ENCODE measurements at regions not wholly inside any gene's neighbourhood (a gene's known extent, or its start where the extent isn't known, plus 50 kb on each side); places are given as distances from the start of the nearest gene placed in this dataset.
"Not testable (repeated sequence)": the region's sequence is repeated elsewhere in the genome, so short reads cannot be mapped to it uniquely, and the experiment has no call there.

DNA sequence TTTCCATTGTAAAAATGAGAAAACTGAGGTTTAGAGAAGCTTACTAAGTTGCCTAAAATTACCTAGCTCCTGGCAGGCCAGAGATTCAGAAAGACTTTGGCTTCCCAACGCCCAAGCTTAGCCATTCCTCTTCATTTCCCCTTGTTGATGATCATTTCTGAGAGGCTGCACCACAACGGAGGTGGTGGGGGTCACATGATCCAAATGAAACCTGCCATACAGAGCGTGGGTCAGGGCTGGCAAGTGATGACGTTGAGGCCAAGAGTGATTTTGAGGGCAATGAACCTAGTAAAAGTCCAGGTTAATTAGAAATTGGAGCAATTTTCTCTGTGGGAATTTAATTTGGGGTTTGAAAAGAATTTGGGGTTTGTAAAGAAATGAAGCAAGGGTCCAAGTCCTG lies 109.9 kb downstream of the TMEM182 start:
- DNase-seq (ENCODE audit: low spot score): no peak

DNA sequence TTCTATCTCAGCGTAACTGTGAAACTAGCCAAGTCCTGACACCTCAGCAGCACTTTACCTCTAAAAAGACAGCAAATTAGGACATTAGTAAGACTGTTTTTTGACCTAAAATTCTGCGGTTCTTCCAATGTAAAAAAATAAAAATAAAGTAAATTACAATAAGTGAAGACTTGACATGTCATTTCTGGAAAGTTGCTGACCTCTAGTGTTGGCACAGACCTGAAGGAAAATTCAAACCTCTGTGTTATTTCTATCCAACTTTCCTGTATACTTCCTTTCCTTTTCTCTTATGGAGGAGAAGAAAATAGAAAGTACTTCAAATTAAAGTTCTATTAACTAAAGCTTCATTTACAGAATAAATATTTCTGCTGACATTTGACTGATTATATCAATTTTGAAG lies 110.6 kb downstream of the TMEM182 start:
- peak; percentile 16 for DNase-seq (ENCODE audit: low spot score)

DNA sequence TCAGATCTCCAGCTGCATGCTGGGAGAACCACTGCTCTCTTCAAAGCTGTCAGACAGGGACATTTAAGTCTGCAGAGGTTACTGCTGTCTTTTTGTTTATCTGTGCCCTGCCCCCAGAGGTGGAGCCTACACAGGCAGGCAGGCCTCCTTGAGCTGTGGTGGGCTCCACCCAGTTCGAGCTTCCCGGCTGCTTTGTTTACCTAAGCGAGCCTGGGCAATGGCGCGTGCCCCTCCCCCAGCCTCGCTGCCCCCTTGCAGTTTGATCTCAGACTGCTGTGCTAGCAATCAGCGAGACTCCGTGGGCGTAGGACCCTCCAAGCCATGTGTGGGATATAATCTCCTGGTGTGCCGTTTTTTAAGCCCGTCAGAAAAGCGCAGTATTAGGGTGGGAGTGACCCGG lies 117.7 kb downstream of the TMEM182 start:
- DNase-seq (ENCODE audit: low spot score): not testable (repeated sequence)

DNA sequence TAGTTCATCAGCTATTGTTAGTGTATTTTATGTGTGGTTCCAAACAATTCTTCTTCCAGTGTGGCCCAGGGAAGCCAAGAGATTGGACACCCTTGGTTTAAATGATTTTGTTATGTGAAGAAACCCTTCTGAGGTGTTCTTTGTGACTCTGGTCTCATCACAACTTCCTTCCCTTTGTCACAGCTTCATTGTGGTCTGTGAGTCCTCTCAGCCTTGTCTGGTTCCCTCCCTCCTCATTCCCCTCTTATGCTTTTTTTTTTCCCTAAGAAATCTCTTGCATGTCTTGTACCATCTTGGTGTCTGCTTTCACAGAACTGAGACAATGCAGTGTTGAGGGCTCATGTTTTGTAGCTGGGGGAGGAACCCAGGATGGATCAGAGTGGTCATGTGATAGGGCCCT lies 118.9 kb downstream of the TMEM182 start:
- no peak for DNase-seq (ENCODE audit: low spot score)

DNA sequence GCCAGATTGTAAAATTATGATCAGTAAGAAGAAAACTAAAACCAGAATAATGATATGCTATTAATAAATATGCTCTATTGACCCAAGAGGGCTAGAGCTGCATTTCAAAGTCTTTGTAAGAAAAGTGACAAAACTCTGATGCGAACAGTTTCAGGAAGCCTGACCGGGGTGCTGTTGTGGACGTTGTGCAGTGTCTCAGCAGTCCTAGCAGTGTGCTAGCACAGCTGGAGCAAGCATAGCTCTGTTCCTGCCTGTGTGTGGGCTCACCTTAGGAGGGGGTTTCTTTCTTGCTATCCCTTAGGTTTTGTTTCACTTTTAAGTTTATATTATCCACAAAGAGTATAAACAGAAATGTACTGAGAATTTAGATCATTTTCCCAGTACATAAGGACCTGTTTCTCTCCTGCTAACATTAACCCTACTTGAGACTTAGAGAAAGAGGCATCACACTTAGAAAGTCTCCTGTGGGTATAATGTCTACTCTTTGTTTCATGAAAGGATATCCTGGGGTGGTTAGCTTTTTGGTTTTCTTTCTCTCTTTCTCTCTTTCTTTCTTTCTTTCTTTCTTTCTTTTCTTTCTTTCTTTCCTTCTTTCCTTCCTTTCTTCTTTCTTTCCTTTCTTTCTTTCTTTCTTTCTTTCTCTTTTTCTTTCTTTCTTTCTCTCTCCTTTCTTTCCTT lies 124.5 kb downstream of the TMEM182 start:
- DNase-seq (ENCODE audit: low spot score): no peak

DNA sequence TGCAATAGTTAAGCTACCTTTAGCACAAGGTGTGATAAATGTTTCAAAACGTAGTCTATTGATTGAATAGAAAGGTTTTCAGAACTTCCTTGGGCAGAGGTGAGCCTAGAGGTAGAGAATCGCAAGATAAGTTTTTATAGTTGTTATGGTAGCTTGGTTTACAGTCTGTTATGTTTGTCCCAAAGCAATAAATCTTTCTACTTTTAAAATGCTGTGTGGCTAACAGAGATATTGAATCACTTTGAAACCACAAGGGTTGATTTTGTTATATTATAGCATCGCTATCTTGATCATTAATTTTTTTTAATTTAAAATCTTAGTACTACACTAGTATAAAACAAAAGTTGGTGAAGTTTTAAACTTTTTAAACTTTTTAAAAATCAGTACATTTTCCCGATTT lies 126.7 kb downstream of the TMEM182 start:
- DNase-seq (ENCODE audit: low spot score): no peak

DNA sequence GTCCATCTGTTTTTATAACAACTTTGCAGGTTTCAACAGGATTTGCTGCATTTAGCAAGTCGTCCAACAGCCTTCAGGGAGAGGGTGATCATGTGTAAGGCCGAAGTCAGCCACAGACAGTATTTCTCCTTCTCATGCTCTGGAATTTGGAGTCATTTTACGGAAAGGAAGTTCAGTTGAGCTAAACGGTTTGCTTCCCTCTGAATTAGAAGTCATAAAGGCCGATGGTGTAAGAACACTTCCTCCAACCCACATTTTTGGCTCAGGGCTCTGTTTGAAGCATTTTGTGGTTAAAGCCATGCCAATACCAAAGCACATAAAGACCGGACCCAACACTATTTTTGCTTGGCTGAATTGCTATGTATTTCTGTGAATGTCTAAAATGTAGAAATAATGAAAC lies 129.5 kb downstream of the TMEM182 start:
- DNase-seq (ENCODE audit: low spot score): no peak

DNA sequence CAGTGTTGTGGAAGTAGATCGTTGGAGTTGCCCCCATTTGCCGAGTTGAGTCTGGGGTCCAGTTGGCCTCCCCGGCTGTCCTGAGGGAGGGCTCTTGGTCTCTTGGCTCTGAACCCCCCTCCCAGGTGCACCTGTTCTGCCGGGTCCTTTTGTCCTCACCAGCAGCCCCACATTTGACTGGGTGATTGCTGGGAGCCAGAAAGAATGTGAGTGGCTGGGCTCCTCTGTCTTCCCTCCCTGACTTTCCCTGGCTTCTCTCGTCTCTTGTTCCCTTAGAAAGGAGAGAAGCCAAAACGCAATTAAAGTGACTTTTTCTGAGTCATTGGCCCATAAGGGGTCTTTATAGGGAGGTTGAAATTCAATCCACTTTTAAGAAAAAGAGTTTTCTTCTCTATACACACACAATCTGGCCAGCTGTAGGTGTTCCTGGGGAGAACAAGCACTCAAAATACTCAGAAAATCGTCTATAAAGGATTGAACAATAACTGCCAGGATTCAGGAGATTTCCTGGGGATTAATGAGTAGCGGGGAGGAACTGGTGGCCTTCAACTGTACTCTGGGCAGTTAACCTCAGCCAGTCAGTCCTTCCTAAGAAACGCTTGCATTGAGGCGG lies 131.0 kb downstream of the TMEM182 start:
- DNase-seq (ENCODE audit: low spot score): no peak

DNA sequence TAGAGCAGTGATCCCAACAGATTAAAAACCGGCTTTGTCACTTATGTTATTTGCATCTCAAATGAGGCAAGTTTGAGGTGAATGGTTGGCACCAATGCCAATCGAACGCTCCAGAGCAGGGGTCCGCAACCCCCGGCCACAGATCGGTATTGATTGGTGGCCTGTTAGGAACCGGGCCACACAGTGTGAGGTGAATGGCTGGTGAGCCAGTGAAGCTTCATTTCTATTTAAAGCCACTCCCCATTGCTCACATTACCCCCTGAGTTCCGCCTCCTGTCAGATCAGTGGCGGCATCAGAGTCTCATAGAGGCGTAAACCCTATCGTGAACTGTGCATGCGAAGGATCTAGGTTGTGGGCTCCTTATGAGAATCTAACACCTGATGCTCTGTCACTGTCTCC lies 132.0 kb downstream of the TMEM182 start:
- no peak for DNase-seq (ENCODE audit: low spot score)

DNA sequence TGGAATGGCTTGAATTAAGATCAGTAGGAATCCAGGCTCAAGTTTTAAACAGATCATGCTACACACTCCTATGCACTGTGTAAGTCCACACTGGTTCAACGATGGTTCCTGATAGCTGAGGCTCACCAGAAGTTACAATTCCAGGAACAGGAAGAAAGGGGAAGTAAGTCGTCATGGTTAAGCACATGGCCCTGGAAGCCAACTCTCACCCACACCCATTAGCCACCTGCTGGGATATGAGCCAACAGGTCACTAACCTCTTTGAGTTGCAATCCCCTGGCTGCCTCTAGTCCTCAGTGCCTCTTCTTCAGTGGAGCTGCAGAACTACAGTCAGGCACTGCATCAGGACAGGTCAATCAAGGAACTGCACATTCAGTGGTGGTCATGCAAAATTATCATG lies 133.5 kb downstream of the TMEM182 start:
- DNase-seq (ENCODE audit: low spot score): no peak

DNA sequence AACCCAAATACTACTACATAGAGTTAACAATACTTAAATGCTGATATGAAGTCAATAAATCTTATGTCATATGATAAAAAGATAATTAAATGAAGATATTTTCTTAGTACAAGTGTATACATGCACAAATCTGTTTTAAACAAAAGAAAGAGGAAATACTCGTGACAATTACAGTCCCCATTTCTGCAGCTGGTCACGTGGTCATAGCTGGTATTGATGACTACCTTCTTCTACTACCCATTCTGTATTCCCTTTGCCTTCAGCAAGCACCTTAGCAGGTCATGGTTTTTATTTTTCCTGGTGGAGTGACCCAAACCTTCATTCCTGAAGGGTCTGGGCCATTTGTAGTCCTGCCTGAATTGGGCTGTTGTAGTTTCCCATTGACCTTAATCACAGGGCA lies 147.4 kb downstream of the TMEM182 start:
- DNase-seq (ENCODE audit: low spot score): not testable (repeated sequence)

DNA sequence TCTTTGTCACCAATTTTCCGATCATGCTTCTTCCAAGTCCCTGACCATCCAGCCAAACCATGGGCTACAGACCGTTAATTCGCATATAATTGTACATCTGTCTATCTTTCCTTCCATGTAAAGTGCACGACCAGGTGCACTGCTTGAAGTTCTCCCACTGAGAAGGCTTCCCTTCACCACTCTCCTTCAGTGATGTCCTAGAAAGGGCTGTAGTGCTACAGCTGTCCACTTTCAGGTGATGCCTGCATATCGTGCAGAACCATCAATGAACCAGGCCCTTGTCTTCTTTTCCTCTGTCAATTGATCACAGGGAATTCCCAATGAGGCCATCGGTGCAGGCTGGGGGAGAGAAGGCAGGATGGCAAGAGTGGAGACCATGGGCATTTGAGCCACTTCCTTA lies 148.9 kb downstream of the TMEM182 start:
- no peak for DNase-seq (ENCODE audit: low spot score)

DNA sequence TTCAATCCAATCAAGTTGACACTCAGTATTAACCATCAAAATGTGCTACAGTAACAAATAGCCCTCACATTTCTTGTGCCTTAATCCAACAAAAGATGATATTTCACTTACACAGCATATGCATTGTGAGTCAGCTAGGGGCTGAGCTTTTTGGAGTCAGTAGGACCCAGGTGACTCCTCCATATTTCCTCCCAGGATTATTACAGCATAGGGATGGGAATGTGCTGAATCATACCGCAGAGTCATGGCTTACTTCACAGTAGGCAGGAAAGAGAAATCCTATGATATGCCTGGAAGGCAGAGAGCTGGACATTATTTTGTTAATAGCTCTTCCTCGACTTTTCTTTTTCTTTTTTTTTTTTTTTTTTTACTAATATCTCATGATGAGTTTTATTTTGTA lies 153.3 kb downstream of the TMEM182 start:
- DNase-seq (ENCODE audit: low spot score): peak; percentile 89

DNA sequence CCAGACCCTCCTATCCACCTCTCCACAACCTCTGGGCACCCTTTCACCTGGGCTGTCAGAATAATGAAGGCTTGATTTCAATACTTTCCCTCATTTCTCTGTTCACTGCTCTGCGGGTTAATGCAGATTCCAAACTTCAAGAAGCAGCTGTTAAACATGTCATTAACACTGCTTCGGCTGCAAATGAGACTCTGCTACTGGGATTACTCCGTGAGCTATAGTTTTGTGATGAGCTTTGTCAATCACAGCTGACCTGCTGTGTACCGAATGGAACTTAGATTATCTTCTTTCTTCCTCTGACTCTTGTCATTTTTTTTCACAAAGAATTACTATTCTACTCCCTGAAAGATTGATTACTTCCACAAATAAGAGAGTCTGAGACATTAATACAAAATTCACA lies 160.5 kb downstream of the TMEM182 start:
- DNase-seq (ENCODE audit: low spot score): no peak

DNA sequence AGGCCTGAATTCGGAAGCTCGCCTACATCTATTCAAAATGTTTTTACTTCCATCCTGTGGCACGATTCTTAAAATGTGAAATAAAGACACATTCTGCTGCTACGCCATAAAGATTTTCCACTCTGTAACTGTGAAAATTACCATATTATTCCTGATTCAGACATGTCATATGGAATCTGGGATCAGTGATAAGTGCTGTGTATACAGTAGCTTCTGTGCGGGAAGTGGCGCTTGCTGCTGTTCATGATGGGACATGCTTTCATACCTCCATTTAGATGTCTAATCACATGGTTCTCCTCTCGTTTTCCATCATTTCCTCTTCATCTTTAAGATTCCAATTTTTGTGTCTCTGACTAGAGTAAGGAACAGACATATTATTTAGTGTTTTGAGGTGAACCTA lies 163.2 kb downstream of the TMEM182 start:
- DNase-seq (ENCODE audit: low spot score): no peak

DNA sequence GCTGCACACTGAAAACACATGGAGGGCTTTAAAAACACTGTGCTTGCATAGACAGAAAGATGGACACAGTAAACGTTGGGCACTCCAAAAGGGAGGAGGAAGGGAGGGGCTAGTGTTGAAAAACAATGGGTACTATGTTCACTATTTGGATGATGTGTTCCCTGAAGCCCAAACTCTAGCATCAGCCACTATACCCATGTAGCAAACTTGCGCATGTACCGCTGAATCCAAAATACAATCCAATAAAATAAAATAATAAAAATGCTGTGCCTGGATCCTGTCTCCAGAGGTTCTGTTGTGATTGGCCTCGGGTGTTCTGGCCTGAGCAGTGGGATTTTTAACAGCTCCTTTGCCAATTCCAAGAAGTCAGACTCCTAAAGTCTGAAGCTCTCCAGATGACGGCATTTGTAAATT lies 166.0 kb downstream of the TMEM182 start:
- DNase-seq (ENCODE audit: low spot score): no peak

DNA sequence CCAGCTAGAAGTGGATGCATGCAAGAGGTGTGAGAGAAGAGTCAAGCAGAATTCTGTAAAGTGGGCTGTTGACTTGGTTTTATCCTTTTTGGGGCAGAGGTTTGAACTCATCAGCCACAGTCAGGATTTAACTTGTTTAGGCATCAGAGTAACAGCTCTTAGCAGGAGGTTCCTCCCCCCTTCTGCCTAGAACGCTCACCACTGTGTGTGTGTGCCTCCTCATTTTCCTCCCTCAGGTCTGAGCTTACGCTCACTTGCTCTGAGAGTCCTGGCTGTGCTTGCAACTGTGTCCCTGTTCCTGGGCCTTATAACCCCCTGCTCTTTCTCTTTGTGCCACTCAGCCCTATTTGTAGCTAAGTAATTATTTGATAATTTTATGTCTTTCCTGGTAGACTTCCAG lies 167.9 kb downstream of the TMEM182 start:
- no peak for DNase-seq (ENCODE audit: low spot score)

DNA sequence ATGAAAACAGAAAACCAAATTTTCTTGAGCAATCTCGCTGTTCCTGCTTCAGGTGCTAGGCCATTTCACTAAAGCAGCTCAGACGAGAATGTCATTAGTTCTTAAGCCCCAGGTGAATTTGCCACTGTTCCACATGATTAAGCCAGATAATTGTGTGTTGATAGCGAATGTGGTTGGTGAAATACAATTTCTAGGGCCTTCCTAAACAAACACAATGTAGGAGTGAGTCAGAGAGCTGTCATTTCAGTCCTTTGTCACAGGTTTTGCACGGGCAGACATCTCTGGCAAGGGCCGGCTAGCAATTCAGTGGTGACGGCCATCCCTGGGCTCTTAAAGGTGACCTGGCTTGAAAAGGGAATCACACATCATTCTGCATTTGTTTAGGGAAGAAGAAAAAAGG lies 170.7 kb downstream of the TMEM182 start:
- peak; percentile 11 for DNase-seq (ENCODE audit: low spot score)

DNA sequence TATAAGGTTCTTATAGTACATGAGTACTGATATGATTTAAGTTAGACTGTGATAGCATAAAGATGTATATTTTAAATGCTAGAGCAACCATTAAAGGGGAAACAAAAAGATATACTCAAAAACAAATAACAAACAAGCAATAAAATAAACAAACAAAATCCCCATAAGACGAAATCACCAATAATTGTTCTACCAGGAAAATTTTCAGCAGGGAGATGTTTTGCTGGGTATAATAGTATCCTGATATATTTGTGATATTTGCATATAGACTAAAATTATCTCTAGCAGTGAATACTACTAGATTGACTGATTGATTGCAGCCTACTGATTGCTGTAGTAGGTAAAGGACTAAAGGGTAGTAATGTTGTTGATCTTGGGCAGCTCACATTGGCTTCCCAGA lies 177.4 kb downstream of the TMEM182 start:
- no peak for DNase-seq (ENCODE audit: low spot score)

DNA sequence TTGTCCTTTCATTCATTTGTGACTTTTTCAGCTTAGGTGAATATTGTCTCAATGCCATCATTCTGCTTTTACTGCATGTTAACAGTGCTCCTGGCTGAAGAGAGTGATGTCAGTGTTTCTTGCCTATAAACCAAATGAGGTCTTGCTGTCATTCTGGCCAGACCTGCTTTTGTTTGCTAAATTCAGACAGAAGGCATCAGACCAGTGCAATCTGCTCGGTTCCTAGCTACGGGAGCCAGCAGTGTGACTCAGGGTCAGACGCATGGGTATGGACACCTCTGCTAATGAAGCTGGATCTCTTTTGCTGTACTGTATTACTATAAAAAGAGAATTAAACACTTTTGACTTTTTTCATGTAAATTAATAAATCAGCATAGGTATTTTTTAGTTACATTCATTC lies 178.9 kb downstream of the TMEM182 start:
- no peak for DNase-seq (ENCODE audit: low spot score)

DNA sequence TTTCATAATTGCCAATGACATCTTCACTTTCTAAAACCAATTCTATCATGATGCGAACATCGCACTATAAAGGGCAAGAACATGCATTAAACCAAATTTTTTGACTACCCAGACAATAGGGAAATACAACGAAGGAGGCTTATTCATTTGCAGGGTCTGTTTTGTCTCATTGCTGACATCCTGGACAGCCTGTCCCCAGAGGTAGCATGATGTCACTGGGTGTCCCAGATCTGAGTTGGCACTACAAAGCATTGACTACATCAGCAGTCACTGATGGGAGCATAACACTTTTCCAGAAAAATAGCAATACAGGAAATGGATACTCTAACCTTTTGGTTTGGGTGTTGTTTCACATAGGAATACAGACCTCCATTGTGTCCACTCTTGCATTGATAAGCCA lies 180.3 kb downstream of the TMEM182 start:
- no peak for DNase-seq (ENCODE audit: low spot score)

DNA sequence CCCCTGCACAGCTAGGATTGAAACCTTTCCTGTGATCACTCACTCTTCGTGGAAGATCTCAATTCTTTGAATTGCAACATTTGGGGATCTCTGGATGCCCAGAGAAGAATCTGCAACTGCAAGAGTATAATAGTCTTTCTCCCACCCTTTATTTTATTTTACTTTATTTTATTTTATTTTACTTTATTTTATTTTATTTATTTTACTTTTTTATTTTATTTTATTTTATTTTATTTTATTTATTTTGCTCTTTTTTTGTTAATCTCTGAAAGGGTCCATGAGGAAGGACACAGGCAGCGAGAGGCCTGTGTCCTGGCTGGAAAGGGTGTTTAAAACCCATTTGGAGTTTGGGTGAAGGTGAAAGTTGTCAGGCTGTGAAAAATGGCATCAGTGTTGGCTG lies 181.4 kb downstream of the TMEM182 start:
- no peak for DNase-seq (ENCODE audit: low spot score)

DNA sequence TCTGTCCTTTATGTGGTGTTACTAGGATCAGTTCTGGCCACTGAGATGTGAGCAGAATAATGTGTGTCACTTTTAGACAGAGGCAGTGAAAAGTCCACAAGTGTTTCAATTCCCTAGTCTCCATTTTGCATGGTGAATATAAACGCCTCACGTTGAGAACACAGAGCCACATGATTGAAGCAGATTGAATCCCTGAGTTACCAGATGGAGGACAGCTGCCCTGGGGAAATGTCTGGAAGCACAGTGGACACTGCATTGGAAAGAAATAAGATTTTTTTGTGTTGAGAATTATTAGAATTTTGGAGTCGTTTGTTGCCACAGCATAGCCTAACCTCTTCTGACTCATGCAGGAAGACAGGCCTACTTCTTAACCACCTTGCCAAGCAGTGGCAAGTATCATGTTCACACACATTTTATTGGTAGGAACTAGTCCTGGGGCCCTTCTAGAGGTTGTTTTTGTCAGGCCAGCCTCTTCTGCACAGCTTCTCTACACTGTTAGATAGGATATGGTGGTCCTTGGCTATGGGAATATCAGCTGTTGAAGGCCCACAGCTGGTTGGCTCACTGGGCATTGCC lies 188.6 kb downstream of the TMEM182 start:
- no peak for DNase-seq (ENCODE audit: low spot score)

DNA sequence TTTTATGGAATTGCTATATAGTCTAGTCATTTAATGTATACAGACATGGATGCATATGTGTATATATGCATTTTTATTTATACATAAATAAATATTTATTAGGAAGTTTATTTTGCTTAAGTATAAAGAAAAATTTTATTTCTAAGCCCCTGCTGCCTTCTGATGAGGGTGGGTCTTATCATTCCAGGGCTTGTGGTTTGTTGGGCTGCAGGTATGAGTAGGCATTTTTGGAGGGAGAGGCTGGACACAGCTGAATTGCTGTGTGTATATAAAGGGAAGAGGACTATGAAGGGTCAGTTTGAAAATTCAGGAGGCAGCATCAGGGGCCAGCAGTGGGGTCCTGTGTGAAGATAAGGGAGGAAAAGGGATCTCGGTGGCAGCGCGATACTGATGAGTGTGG lies 189.4 kb downstream of the TMEM182 start:
- DNase-seq (ENCODE audit: low spot score): no peak

All from RKO (cell line).